Coronary artery (tissue), 2 donors: ENCODE measurements at regions not wholly inside any gene's neighbourhood (a gene's known extent, or its start where the extent isn't known, plus 50 kb on each side); places are given as distances from the start of the nearest gene placed in this dataset.
"Not testable (repeated sequence)": the region's sequence is repeated elsewhere in the genome, so short reads cannot be mapped to it uniquely, and the experiment has no call there.

Source experiments
- DNase-seq: peaks from one replicate; pipeline ENCODE4 v3.0.0-alpha.2; 2017; ENCODE audit warnings: low spot score
- H3K27ac ChIP-seq, 2 donors: fragments of 200-600 bp; sonication (generic); one replicate each; pipeline ENCODE4 v1.5.1; 2016 to 2019
- H3K4me3 ChIP-seq: fragments of 200-600 bp; sonication (generic); 2 replicates; pipeline ENCODE4 v1.5.1; 2016; ENCODE audit warnings: mild to moderate bottlenecking, moderate library complexity
- CTCF ChIP-seq: fragments of 200-600 bp; sonication (generic); IDR thresholded peaks from one replicate; pipeline ENCODE4 v1.5.1; 2019; ENCODE audit warnings: antibody characterized with exemption

DNA sequence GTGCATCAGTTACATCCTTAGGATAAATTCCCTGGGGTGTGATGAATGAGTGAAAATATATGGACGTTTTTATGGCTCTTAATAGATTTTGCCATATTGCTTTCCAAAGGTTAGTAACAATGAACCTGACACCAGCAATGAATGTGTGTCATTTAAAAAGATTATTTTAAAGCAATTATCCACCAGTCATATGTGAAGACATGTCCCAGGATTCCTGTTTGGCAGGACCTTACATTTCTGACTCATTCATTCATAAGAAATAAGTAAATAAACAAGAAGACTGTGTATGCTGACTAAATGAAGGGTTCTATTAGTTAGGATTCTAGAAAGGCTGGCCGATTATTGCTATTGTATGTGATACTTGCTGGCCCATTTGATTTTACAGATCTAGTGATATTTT, 201.5 kb downstream of the SOX2 start:
- DNase-seq = no peak
- no peak overlapping the region for H3K27ac ChIP-seq
- H3K4me3 ChIP-seq = no peak overlapping the region
- no peak for TF ChIP-seq CTCF

GRCh38 chr3:181915551-181915950, 203.8 kb downstream of the SOX2 start:
- no peak for DNase-seq
- TF ChIP-seq CTCF = no peak
- Histone ChIP-seq H3K4me3 (no peak overlapping the region), H3K27ac (no peak overlapping the region)

GRCh38 chr3:181916013-181916412, 204.3 kb downstream of the SOX2 start:
- TF ChIP-seq CTCF = no peak
- no peak overlapping the region for H3K4me3 ChIP-seq
- no peak overlapping the region for H3K27ac ChIP-seq

GRCh38 chr3:181917027-181917426, 205.3 kb downstream of the SOX2 start:
- Histone ChIP-seq H3K4me3 (no peak overlapping the region), H3K27ac (no peak overlapping the region)
- no peak for TF ChIP-seq CTCF
- no peak for DNase-seq

More at GRCh38 chr3:181916013-181916412, 204.3 kb downstream of the SOX2 start:
- DNase-seq = no peak

GRCh38 chr3:181919375-181919774, 207.7 kb downstream of the SOX2 start:
- H3K4me3 ChIP-seq = no peak overlapping the region
- no peak overlapping the region for H3K27ac ChIP-seq
- TF ChIP-seq CTCF = no peak
- DNase-seq = no peak

DNA sequence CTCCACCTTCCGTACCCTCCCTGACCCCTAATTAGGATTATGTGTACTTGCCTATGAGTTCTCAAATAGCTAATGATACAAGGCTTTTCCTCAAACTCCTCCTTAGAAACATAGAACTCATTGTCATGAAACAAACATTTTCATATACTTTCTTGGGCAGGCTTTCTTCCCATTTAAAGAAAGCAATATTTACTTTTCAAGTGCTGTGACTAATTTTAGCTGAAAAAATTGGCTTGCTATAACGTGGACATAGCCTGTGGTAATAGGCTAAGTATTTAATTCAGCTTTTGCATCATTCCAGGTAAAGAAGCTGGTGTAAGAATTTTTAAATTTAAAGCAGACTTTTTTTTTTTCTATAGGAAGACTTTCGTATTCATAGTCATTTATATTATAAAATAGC, 208.7 kb downstream of the SOX2 start:
- Histone ChIP-seq H3K27ac (no peak overlapping the region), H3K4me3 (no peak overlapping the region)
- no peak for TF ChIP-seq CTCF
- DNase-seq = no peak

GRCh38 chr3:181921220-181921619, 209.5 kb downstream of the SOX2 start:
- Histone ChIP-seq H3K4me3 (no peak overlapping the region), H3K27ac (no peak overlapping the region)
- no peak for DNase-seq
- TF ChIP-seq CTCF = no peak

DNA sequence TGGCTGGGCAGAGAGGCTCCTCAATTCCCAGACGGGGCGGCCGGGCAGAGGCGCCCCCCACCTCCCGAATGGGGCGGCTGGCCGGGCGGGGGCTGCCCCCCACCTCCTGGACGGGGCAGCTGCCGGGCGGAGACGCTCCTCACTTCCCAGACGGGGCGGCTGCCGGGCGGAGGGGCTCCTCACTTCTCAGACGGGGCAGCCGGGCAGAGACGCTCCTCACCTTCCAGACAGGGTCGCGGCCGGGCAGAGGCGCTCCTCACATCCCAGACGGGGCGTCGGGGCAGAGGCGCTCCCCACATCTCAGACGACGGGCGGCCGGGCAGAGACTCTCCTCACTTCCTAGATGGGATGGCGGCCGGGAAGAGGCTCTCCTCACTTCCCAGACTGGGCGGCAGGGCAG, 214.1 kb downstream of the SOX2 start:
- H3K27ac ChIP-seq, DNase-seq, H3K4me3 ChIP-seq: not testable (repeated sequence)
